ENCODE measurements at regions not wholly inside any gene's neighbourhood (a gene's known extent, or its start where the extent isn't known, plus 50 kb on each side); places are given as distances from the start of the nearest gene placed in this dataset.

DNA sequence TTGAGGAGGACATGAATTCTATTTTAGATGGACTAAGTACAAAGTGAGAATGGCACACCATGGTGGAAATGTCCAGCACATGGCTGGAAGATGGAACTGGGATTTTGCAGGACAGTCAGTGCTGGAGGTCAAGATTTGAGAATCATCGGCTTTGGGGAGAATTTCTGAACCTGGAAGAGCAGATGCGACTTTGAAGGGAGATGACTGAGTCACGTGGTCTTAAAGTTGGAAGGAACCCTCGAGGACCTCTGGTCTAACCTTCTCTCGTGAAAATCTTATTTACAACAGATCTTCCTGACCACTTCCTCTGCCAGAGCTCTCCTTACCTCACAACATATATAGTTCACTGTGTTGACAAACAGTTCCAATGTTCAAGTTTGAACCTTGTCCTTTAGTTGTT, 415.4 kb downstream of the ATP23 start:
- no peak for DNase-seq (ENCODE audit: low spot score)
- TF ChIP-seq, protein P1, sequence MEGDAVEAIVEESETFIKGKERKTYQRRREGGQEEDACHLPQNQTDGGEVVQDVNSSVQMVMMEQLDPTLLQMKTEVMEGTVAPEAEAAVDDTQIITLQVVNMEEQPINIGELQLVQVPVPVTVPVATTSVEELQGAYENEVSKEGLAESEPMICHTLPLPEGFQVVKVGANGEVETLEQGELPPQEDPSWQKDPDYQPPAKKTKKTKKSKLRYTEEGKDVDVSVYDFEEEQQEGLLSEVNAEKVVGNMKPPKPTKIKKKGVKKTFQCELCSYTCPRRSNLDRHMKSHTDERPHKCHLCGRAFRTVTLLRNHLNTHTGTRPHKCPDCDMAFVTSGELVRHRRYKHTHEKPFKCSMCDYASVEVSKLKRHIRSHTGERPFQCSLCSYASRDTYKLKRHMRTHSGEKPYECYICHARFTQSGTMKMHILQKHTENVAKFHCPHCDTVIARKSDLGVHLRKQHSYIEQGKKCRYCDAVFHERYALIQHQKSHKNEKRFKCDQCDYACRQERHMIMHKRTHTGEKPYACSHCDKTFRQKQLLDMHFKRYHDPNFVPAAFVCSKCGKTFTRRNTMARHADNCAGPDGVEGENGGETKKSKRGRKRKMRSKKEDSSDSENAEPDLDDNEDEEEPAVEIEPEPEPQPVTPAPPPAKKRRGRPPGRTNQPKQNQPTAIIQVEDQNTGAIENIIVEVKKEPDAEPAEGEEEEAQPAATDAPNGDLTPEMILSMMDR (conservative IDR thresholded peaks at IDR 0.05; ENCODE audit: low read depth) = no peak
- ChIA-PET POLR2A (ENCODE audit: low non-redundant PET) (no interaction called here), CTCF (no interaction called here)
- H3K27ac ChIP-seq = no peak overlapping the region

- no peak overlapping the region for H3K27ac ChIP-seq
- DNase-seq (ENCODE audit: low spot score) = no peak
- POLR2A ChIA-PET (ENCODE audit: low non-redundant PET) = no interaction called here
- CTCF ChIA-PET = interaction anchor here (0.6 kb wide), 1 partner anchor 15 kb away, joined by 3 read pairs; no protein-coding TSS in a partner anchor
- TF ChIP-seq, protein P1 (conservative IDR thresholded peaks at IDR 0.05; ENCODE audit: low read depth) = no peak
Observed at GRCh38 chr12:58357511-58357910, 416.1 kb downstream of the ATP23 start.

DNA sequence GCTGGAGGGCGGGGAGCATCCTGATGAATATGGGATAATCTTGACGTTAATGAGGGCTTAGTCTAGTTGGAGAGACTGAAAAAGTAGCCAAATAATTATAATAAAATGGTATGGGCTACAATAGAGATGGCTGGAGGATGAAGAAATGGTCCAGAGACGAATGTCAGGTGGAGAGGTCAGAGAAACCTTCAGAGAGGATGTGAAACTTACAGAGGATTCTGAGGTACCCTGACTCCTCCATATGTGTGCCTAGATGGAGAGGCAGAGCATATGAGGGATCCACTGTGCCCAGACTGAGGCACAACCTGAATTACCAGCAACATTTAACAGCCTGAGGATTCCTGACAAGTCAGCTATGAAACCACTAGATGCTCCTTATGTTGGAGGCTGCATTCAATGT, 417.0 kb downstream of the ATP23 start:
- CTCF ChIA-PET = interaction anchor here (0.6 kb wide), 1 partner anchor 52 kb away, joined by 3 read pairs; no protein-coding TSS in a partner anchor
- POLR2A ChIA-PET (ENCODE audit: low non-redundant PET) = interaction anchor here (0.7 kb wide), 1 partner anchor 82 kb away, joined by 3 read pairs; no protein-coding TSS in a partner anchor
- DNase-seq (ENCODE audit: low spot score) = no peak
- H3K27ac ChIP-seq = no peak overlapping the region
- TF ChIP-seq, protein P1 (conservative IDR thresholded peaks at IDR 0.05; ENCODE audit: low read depth) = no peak

DNA sequence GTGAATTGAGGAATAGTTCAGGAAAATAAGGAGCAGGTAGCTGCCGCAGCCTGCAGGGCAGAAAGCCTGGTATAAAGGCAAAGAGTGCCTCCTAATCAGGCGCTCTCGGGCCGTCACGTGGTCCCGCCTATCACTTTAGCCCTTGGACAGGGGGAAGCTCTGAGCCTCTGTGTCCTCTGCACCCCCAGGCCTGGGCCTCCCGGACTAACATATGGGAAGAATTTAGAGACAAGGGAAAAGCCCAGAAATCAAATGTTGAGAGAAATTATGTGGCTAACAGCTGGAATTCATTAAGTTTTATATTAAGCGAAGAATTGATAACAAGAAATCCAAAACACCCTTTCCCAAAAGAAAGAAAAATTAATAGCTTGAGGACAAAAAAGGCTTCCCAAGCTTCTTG, 417.7 kb downstream of the ATP23 start:
- no peak for DNase-seq (ENCODE audit: low spot score)
- ChIA-PET POLR2A (ENCODE audit: low non-redundant PET) (no interaction called here), CTCF (interaction anchor here (0.6 kb wide), 1 partner anchor 51 kb away, joined by 3 read pairs; no protein-coding TSS in a partner anchor)
- TF ChIP-seq, protein P1 (conservative IDR thresholded peaks at IDR 0.05; ENCODE audit: low read depth) = no peak
- no peak overlapping the region for H3K27ac ChIP-seq

- H3K27ac ChIP-seq = no peak overlapping the region
- TF ChIP-seq, protein P1 (conservative IDR thresholded peaks at IDR 0.05; ENCODE audit: low read depth) = no peak
- POLR2A ChIA-PET (ENCODE audit: low non-redundant PET) = no interaction called here
- CTCF ChIA-PET = interaction anchor here (0.6 kb wide), 2 partner anchors 203 to 386 kb away, joined by 3 to 8 read pairs; no protein-coding TSS in a partner anchor
- no peak for DNase-seq (ENCODE audit: low spot score)
Observed at GRCh38 chr12:58361056-58361455, 419.7 kb downstream of the ATP23 start.

DNA sequence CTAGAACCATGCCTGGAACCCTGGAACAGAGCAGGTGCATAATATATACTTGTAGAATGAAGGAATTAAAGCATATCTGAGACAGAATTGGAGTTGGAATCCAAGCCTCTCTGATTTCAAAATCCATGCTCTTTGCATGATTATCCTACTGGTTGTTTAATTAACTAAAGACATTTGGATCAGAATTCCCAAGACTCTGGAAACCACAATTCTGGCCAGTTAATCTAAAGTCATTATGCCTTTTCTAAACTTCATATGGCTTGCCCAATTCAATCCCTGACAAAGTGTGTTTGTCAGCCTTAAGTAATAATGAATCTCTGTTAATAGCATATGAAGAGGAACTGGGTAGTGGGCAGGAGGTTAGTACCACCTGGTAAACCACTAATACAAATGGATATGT, 422.6 kb downstream of the ATP23 start:
- ChIA-PET POLR2A (ENCODE audit: low non-redundant PET) (no interaction called here), CTCF (interaction anchor here (1.0 kb wide), 1 partner anchor 177 kb away, joined by 3 read pairs; no protein-coding TSS in a partner anchor)
- TF ChIP-seq, protein P1 (conservative IDR thresholded peaks at IDR 0.05; ENCODE audit: low read depth) = no peak
- no peak overlapping the region for H3K27ac ChIP-seq
- DNase-seq (ENCODE audit: low spot score) = no peak

Measured in RWPE1 (cell line).